ENCODE measurements at regions not wholly inside any gene's neighbourhood (a gene's known extent, or its start where the extent isn't known, plus 50 kb on each side); places are given as distances from the start of the nearest gene placed in this dataset.

- TF ChIP-seq POLR2A (IDR thresholded peaks at IDR 0.05; ENCODE audit: borderline replicate concordance, extremely low read depth, insufficient read depth, insufficient read length) (no peak), SP1 (IDR thresholded peaks at IDR 0.05; ENCODE audit: low read depth) (no peak), REST (IDR thresholded peaks at IDR 0.05; ENCODE audit: low read depth) (no peak), CTCF (IDR thresholded peaks at IDR 0.05 in 2 of 3, conservative IDR thresholded peaks at IDR 0.05 in 1 of 3; ENCODE audit: borderline replicate concordance in 1 of 3, insufficient read depth in 1 of 3, low read depth in 2 of 3, low read length in 2 of 3) (no peak), RAD21 (IDR thresholded peaks at IDR 0.05; ENCODE audit: low read depth) (no peak), CBX3 (IDR thresholded peaks at IDR 0.05; ENCODE audit: low read depth) (no peak), FOSL1 (IDR thresholded peaks at IDR 0.05; ENCODE audit: low read depth) (no peak), ZFX (IDR thresholded peaks at IDR 0.05) (no peak), EZH2 (IDR thresholded peaks at IDR 0.05) (no peak), YY1 (IDR thresholded peaks at IDR 0.05; ENCODE audit: extremely low read depth, insufficient replicate concordance, low read depth, low read length) (no peak)
Observed at GRCh38 chr12:105912882-105913678, 225.7 kb downstream of the NUAK1 start.
